ENCODE measurements at regions not wholly inside any gene's neighbourhood (a gene's known extent, or its start where the extent isn't known, plus 50 kb on each side); places are given as distances from the start of the nearest gene placed in this dataset.

- DNase-seq (ENCODE audit: low read depth) = no peak
Measured at GRCh38 chr12:108462686-108463085, 52.4 kb upstream of the FICD start.

- DNase-seq (ENCODE audit: low read depth) = no peak
Measured at GRCh38 chr12:108461058-108461660, 53.9 kb upstream of the FICD start.

GRCh38 chr12:108459149-108459548, 55.9 kb upstream of the FICD start:
- no peak for DNase-seq (ENCODE audit: low read depth)

GRCh38 chr12:108457734-108458361, 57.2 kb upstream of the FICD start:
- no peak for DNase-seq (ENCODE audit: low read depth)

GRCh38 chr12:108457006-108457733, 57.9 kb upstream of the FICD start:
- peak; percentile 9 for DNase-seq (ENCODE audit: low read depth)

GRCh38 chr12:108455706-108456105, 59.4 kb upstream of the FICD start:
- DNase-seq (ENCODE audit: low read depth) = no peak

- DNase-seq (ENCODE audit: low read depth) = no peak
Measured at GRCh38 chr12:108454539-108455139, 60.4 kb upstream of the FICD start.

GRCh38 chr12:108449478-108449877, 65.6 kb upstream of the FICD start:
- DNase-seq (ENCODE audit: low read depth) = no peak

GRCh38 chr12:108448246-108448645, 66.8 kb upstream of the FICD start:
- no peak for DNase-seq (ENCODE audit: low read depth)

GRCh38 chr12:108447168-108447832, 67.8 kb upstream of the FICD start:
- no peak for DNase-seq (ENCODE audit: low read depth)

- no peak for DNase-seq (ENCODE audit: low read depth)
Measured at GRCh38 chr12:108446766-108447165, 68.3 kb upstream of the FICD start.

- no peak for DNase-seq (ENCODE audit: low read depth)
Measured at GRCh38 chr12:108442910-108443309, 72.2 kb upstream of the FICD start.

- DNase-seq (ENCODE audit: low read depth) = no peak
Measured at GRCh38 chr12:108442067-108442466, 73.0 kb upstream of the FICD start.

GRCh38 chr12:108441549-108441948, 73.5 kb upstream of the FICD start:
- DNase-seq (ENCODE audit: low read depth) = no peak

- DNase-seq (ENCODE audit: low read depth) = no peak
Measured at GRCh38 chr12:108440736-108441135, 74.3 kb upstream of the FICD start.

- DNase-seq (ENCODE audit: low read depth) = no peak
Measured at GRCh38 chr12:108438667-108439066, 76.4 kb upstream of the FICD start.

GRCh38 chr12:108432423-108433121, 82.5 kb upstream of the FICD start:
- no peak for DNase-seq (ENCODE audit: low read depth)

- no peak for DNase-seq (ENCODE audit: low read depth)
Measured at GRCh38 chr12:108430926-108431325, 84.2 kb upstream of the FICD start.

GRCh38 chr12:108430245-108430644, 84.8 kb upstream of the FICD start:
- no peak for DNase-seq (ENCODE audit: low read depth)

- DNase-seq (ENCODE audit: low read depth) = no peak
Measured at GRCh38 chr12:108425238-108425795, 86.2 kb upstream of the CMKLR1 start.

- no peak for DNase-seq (ENCODE audit: low read depth)
Measured at GRCh38 chr12:108424816-108425215, 85.7 kb upstream of the CMKLR1 start.

- no peak for DNase-seq (ENCODE audit: low read depth)
Measured at GRCh38 chr12:108424026-108424425, 84.9 kb upstream of the CMKLR1 start.
